ENCODE measurements at regions not wholly inside any gene's neighbourhood (a gene's known extent, or its start where the extent isn't known, plus 50 kb on each side); places are given as distances from the start of the nearest gene placed in this dataset.

- no peak for DNase-seq (ENCODE audit: low spot score)
- TF ChIP-seq CTCF (IDR thresholded peaks at IDR 0.05) = no peak
- no peak for ATAC-seq (ENCODE audit: low FRiP score)
Measured at GRCh38 chr21:38120984-38121855, 135.6 kb upstream of the KCNJ15 start.

GRCh38 chr21:38121888-38122720, 134.7 kb upstream of the KCNJ15 start:
- no peak for DNase-seq (ENCODE audit: low spot score)
- ATAC-seq (ENCODE audit: low FRiP score) = no peak
- no peak for TF ChIP-seq CTCF (IDR thresholded peaks at IDR 0.05)

GRCh38 chr21:38123626-38124025, 133.2 kb upstream of the KCNJ15 start:
- ATAC-seq (ENCODE audit: low FRiP score) = no peak
- DNase-seq (ENCODE audit: low spot score) = no peak

GRCh38 chr21:38126666-38127303, 130.0 kb upstream of the KCNJ15 start:
- TF ChIP-seq CTCF (IDR thresholded peaks at IDR 0.05) = no peak
- ATAC-seq (ENCODE audit: low FRiP score) = no peak
- peak; percentile 40 for DNase-seq (ENCODE audit: low spot score)

More at GRCh38 chr21:38123626-38124025, 133.2 kb upstream of the KCNJ15 start:
- TF ChIP-seq CTCF (IDR thresholded peaks at IDR 0.05) = no peak

GRCh38 chr21:38129711-38130110, 127.1 kb upstream of the KCNJ15 start:
- ATAC-seq (ENCODE audit: low FRiP score) (no peak), DNase-seq (ENCODE audit: low spot score) (no peak)
- TF ChIP-seq CTCF (IDR thresholded peaks at IDR 0.05) = no peak

- TF ChIP-seq CTCF (IDR thresholded peaks at IDR 0.05) = no peak
- ATAC-seq (ENCODE audit: low FRiP score) (no peak), DNase-seq (ENCODE audit: low spot score) (no peak)
Measured at GRCh38 chr21:38133240-38133639, 123.6 kb upstream of the KCNJ15 start.
